H9 (cell line): ENCODE measurements at regions not wholly inside any gene's neighbourhood (a gene's known extent, or its start where the extent isn't known, plus 50 kb on each side); places are given as distances from the start of the nearest gene placed in this dataset.

ENCODE experiments used
- DNase-seq: peaks from one replicate; pipeline ENCODE4 v3.0.0-alpha.2; 2017
- H2AFZ ChIP-seq: one replicate; pipeline ENCODE4 v1.6.1; 2013; ENCODE audit warnings: mild to moderate bottlenecking, low read length, control low read depth, moderate library complexity
- H2AK5ac ChIP-seq: 2 replicates; pipeline ENCODE4 v1.6.1; 2013; ENCODE audit warnings: low read length, control low read depth, mixed read lengths; ENCODE audit not compliant: insufficient read length
- H2BK120ac ChIP-seq: one replicate; pipeline ENCODE4 v1.6.1; 2013; ENCODE audit warnings: low read depth, mild to moderate bottlenecking, low read length, control low read depth, inconsistent platforms; ENCODE audit not compliant: poor library complexity, severe bottlenecking
- H2BK12ac ChIP-seq: 2 replicates; pipeline ENCODE4 v1.6.1; 2013; ENCODE audit warnings: low read length, control low read depth, mixed read lengths, low read depth; ENCODE audit not compliant: insufficient read length
- H2BK15ac ChIP-seq: 2 replicates; pipeline ENCODE4 v1.6.1; 2013; ENCODE audit warnings: low read depth, low read length, control low read depth
- H2BK20ac ChIP-seq: one replicate; pipeline ENCODE4 v1.6.1; 2013; ENCODE audit warnings: low read depth, mild to moderate bottlenecking, low read length, control low read depth, inconsistent platforms; ENCODE audit not compliant: poor library complexity, severe bottlenecking
- H2BK5ac ChIP-seq: 2 replicates; pipeline ENCODE4 v1.6.1; 2013; ENCODE audit warnings: low read length, control low read depth, mixed read lengths; ENCODE audit not compliant: insufficient read length
- H3K14ac ChIP-seq: 2 replicates; pipeline ENCODE4 v1.6.1; 2013; ENCODE audit warnings: low read length, control low read depth; ENCODE audit not compliant: insufficient read depth
- H3K18ac ChIP-seq: 2 replicates; pipeline ENCODE4 v1.6.1; 2013; ENCODE audit warnings: low read depth, mild to moderate bottlenecking, mixed read lengths, low read length, control low read depth; ENCODE audit not compliant: insufficient read length
- H3K23ac ChIP-seq: 2 replicates; pipeline ENCODE4 v1.6.1; 2013; ENCODE audit warnings: low read length, control low read depth, mixed read lengths, low read depth; ENCODE audit not compliant: insufficient read length
- H3K23me2 ChIP-seq: 2 replicates; pipeline ENCODE4 v1.6.1; 2013; ENCODE audit warnings: low read depth, mild to moderate bottlenecking, mixed read lengths, low read length, control low read depth; ENCODE audit not compliant: insufficient read length, poor library complexity, severe bottlenecking
- H3K27ac ChIP-seq: 2 replicates; pipeline ENCODE4 v1.5.1; 2013; ENCODE audit warnings: low read length, control low read depth, mixed read lengths, low read depth; ENCODE audit not compliant: insufficient read length
- H3K27me3 ChIP-seq: 2 replicates; pipeline ENCODE4 v1.6.1; 2013; ENCODE audit warnings: low read length, control low read depth, inconsistent platforms; ENCODE audit not compliant: insufficient read depth
- H3K4ac ChIP-seq: 2 replicates; pipeline ENCODE4 v1.6.1; 2013; ENCODE audit warnings: low read depth, mild to moderate bottlenecking, control low read depth, inconsistent platforms, low read length, moderate library complexity
- H3K4me1 ChIP-seq: 2 replicates; pipeline ENCODE4 v1.6.1; 2013; ENCODE audit warnings: low read length, control low read depth, inconsistent platforms; ENCODE audit not compliant: insufficient read depth
- H3K4me2 ChIP-seq: 2 replicates; pipeline ENCODE4 v1.6.1; 2013; ENCODE audit warnings: low read length, control low read depth, mixed read lengths; ENCODE audit not compliant: insufficient read length, insufficient read depth
- H3K56ac ChIP-seq: 2 replicates; pipeline ENCODE4 v1.6.1; 2013; ENCODE audit warnings: low read depth, mild to moderate bottlenecking, mixed read lengths, low read length, control low read depth; ENCODE audit not compliant: insufficient read length
- H3K79me1 ChIP-seq: 2 replicates; pipeline ENCODE4 v1.6.1; 2013; ENCODE audit warnings: low read depth, mild to moderate bottlenecking, moderate library complexity, low read length, control low read depth, inconsistent platforms; ENCODE audit not compliant: insufficient read depth, poor library complexity, severe bottlenecking
- H3K79me2 ChIP-seq: 2 replicates; pipeline ENCODE4 v1.6.1; 2013; ENCODE audit warnings: low read length, control low read depth, inconsistent platforms; ENCODE audit not compliant: insufficient read depth
- H3K9ac ChIP-seq: 2 replicates; pipeline ENCODE4 v1.6.1; 2013; ENCODE audit warnings: low read length, control low read depth, mixed read lengths; ENCODE audit not compliant: insufficient read length; ENCODE audit errors: extremely low read depth
- H3K9me3 ChIP-seq: one replicate; pipeline ENCODE4 v1.6.1; 2013; ENCODE audit warnings: low read depth, low read length, inconsistent platforms; ENCODE audit not compliant: control insufficient read depth
- H3T11ph ChIP-seq: one replicate; pipeline ENCODE4 v1.6.1; 2013; ENCODE audit warnings: mild to moderate bottlenecking, low read length, control low read depth, inconsistent platforms
- H4K20me1 ChIP-seq: one replicate; pipeline ENCODE4 v1.6.1; 2013; ENCODE audit not compliant: control insufficient read depth, insufficient read length, insufficient read depth
- H4K5ac ChIP-seq: 2 replicates; pipeline ENCODE4 v1.6.1; 2013; ENCODE audit warnings: low read depth, mild to moderate bottlenecking, mixed read lengths, low read length, control low read depth; ENCODE audit not compliant: insufficient read length
- H4K8ac ChIP-seq: replicated peaks from 2 replicates; pipeline ENCODE4 v1.6.1; 2013; ENCODE audit warnings: low read length, control low read depth, mixed read lengths, low read depth; ENCODE audit not compliant: insufficient read length
- H4K91ac ChIP-seq: 2 replicates; pipeline ENCODE4 v1.6.1; 2013; ENCODE audit warnings: low read depth, mild to moderate bottlenecking, moderate library complexity, mixed read lengths, low read length, control low read depth; ENCODE audit not compliant: insufficient read length
- H3K27ac Mint-ChIP-seq, 3 experiments: 2 replicates in 2 of 3; 3 replicates in 1 of 3; pipeline ENCODE4 v1.8.0; 2020 to 2021; ENCODE audit warnings: mixed read lengths in 3 of 3, mild to moderate bottlenecking in 1 of 3, moderate library complexity in 1 of 3
- H3K27me3 Mint-ChIP-seq: 2 replicates; pipeline ENCODE4 v1.8.0; 2021; ENCODE audit warnings: low read depth, mild to moderate bottlenecking, moderate library complexity, mixed read lengths
- H3K36me3 Mint-ChIP-seq, 3 experiments: 2 replicates in 2 of 3; 3 replicates in 1 of 3; pipeline ENCODE4 v1.8.0; 2020 to 2021; ENCODE audit warnings: low read depth in 3 of 3, mixed read lengths in 3 of 3; ENCODE audit not compliant: insufficient read depth in 1 of 3
- H3K4me1 Mint-ChIP-seq, 2 experiments: 2 replicates each; pipeline ENCODE4 v1.8.0; 2020; ENCODE audit warnings: mixed read lengths in 2 of 2
- H3K4me3 Mint-ChIP-seq, 2 experiments: 2 replicates in 1 of 2; 3 replicates in 1 of 2; pipeline ENCODE4 v1.8.0; 2020 to 2021; ENCODE audit warnings: mild to moderate bottlenecking in 2 of 2, mixed read lengths in 2 of 2, moderate library complexity in 1 of 2
- H3K9me3 Mint-ChIP-seq, 2 experiments: 2 replicates in 1 of 2; 3 replicates in 1 of 2; pipeline ENCODE4 v1.8.0; 2020; ENCODE audit warnings: mild to moderate bottlenecking in 2 of 2, mixed read lengths in 2 of 2, moderate library complexity in 1 of 2
- WGBS: extraction: QIAGEN DNeasy Blood & Tissue Kit; methylation state at CpG from one replicate; pipeline ENCODE4 v1.1.7; 2013; ENCODE audit warnings: missing lambda C conversion rate, low lambda C conversion rate, mixed read lengths; ENCODE audit not compliant: insufficient read length; ENCODE audit errors: extremely low coverage; 5-methylcytosine and 5-hydroxymethylcytosine counted together
- TF ChIP-seq, protein P1 (sequence below): fragments of 200-600 bp; sonication (generic); conservative IDR thresholded peaks from 3 replicates; pipeline ENCODE4 v1.8.0; 2021; ENCODE audit warnings: antibody characterized with exemption, mild to moderate bottlenecking

DNA sequence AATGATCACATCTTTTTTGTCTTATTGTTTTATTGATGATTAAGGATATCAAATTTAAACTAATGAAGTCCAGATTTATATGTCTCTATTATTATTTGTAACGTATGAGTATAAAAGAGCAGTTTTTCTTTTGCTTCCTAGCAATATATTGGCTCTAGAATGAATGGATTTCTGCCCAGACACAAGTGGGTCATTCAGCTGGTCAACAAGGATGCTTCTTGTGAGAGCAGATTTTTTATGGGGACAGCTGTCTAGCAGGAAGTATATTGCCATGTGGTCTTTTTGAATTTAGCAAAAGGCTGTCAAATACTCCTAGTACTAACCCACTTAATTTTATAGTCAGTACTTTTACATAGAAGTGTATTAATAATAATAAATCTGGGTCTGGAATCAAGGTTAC, 1071.1 kb upstream of the FLRT2 start:
- no peaks in the 10 kb centered on the region for H3K27me3 ChIP-seq
- WGBS, result no CpG with 5 or more reads among the region's 1 CpG
- H3K4me1 Mint-ChIP-seq, result no peaks in the 10 kb centered on the region
- no peaks in the 10 kb centered on the region for H3K79me2 ChIP-seq
- H3K23ac ChIP-seq, result no peak overlapping the region
- no peak for DNase-seq
- H4K91ac ChIP-seq, result no peak overlapping the region
- TF ChIP-seq, protein P1, sequence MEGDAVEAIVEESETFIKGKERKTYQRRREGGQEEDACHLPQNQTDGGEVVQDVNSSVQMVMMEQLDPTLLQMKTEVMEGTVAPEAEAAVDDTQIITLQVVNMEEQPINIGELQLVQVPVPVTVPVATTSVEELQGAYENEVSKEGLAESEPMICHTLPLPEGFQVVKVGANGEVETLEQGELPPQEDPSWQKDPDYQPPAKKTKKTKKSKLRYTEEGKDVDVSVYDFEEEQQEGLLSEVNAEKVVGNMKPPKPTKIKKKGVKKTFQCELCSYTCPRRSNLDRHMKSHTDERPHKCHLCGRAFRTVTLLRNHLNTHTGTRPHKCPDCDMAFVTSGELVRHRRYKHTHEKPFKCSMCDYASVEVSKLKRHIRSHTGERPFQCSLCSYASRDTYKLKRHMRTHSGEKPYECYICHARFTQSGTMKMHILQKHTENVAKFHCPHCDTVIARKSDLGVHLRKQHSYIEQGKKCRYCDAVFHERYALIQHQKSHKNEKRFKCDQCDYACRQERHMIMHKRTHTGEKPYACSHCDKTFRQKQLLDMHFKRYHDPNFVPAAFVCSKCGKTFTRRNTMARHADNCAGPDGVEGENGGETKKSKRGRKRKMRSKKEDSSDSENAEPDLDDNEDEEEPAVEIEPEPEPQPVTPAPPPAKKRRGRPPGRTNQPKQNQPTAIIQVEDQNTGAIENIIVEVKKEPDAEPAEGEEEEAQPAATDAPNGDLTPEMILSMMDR, result no peak
- no peak overlapping the region for H2BK15ac ChIP-seq
- H3K9me3 Mint-ChIP-seq, result no peaks in the 10 kb centered on the region
- no peak overlapping the region for H2AK5ac ChIP-seq
- H3K9me3 ChIP-seq, result no peaks in the 10 kb centered on the region
- H2BK12ac ChIP-seq, result no peak overlapping the region
- H3K4ac ChIP-seq, result no peak overlapping the region
- H3K4me3 Mint-ChIP-seq, result no peak overlapping the region
- no peak overlapping the region for H2BK120ac ChIP-seq
- H4K5ac ChIP-seq, result no peak overlapping the region
- no peaks in the 10 kb centered on the region for H3K79me1 ChIP-seq
- H3K27me3 Mint-ChIP-seq, result no peaks in the 10 kb centered on the region
- H3K4me2 ChIP-seq, result no peak overlapping the region
- H4K20me1 ChIP-seq, result no peaks in the 10 kb centered on the region
- H2AFZ ChIP-seq, result no peak overlapping the region
- H3K27ac ChIP-seq, result no peak overlapping the region
- H3K23me2 ChIP-seq, result no peaks in the 10 kb centered on the region
- no peak overlapping the region for H3T11ph ChIP-seq
- H2BK20ac ChIP-seq, result no peak overlapping the region
- no peaks in the 10 kb centered on the region for H3K4me1 ChIP-seq
- H3K27ac Mint-ChIP-seq, result no peak overlapping the region
- H3K56ac ChIP-seq, result no peak overlapping the region
- no peak overlapping the region for H3K18ac ChIP-seq
- no peaks in the 10 kb centered on the region for H3K36me3 Mint-ChIP-seq
- H4K8ac ChIP-seq, result no peak overlapping the region
- no peak overlapping the region for H3K14ac ChIP-seq
- H3K9ac ChIP-seq, result no peak overlapping the region
- no peak overlapping the region for H2BK5ac ChIP-seq
